Brain microvascular endothelial cell (primary cell): ENCODE measurements at regions not wholly inside any gene's neighbourhood (a gene's known extent, or its start where the extent isn't known, plus 50 kb on each side); places are given as distances from the start of the nearest gene placed in this dataset.
"Not testable (repeated sequence)": the region's sequence is repeated elsewhere in the genome, so short reads cannot be mapped to it uniquely, and the experiment has no call there.

ENCODE experiments used
- DNase-seq: peaks from one replicate; pipeline ENCODE4 v3.0.0-alpha.2; 2020
- H3K27ac ChIP-seq: fragments of 250-450 bp; sonication (Bioruptor Pico); 2 replicates; pipeline ENCODE4 v1.5.1; 2020; ENCODE audit warnings: mild to moderate bottlenecking, moderate library complexity
- H3K27me3 ChIP-seq: fragments of 250-450 bp; sonication (Bioruptor Pico); replicated peaks from 2 replicates; pipeline ENCODE4 v1.5.1; 2020; ENCODE audit warnings: mild to moderate bottlenecking
- H3K36me3 ChIP-seq: fragments of 250-450 bp; sonication (Bioruptor Pico); replicated peaks from 2 replicates; pipeline ENCODE4 v1.5.1; 2020; ENCODE audit warnings: mild to moderate bottlenecking
- H3K4me3 ChIP-seq: 2 replicates; pipeline ENCODE4 v1.5.1; 2011; ENCODE audit warnings: low read depth, mild to moderate bottlenecking, control low read depth, low read length, moderate library complexity
- in situ Hi-C: cut with HindIII; loops from 2 replicates; pipeline ENCODE4 v1.10.0; 2017; ENCODE audit warnings: low sequenced_read_pairs, low pct_ligation_motif_present
- TF ChIP-seq, protein P1 (sequence below): IDR thresholded peaks from 2 replicates; pipeline ENCODE4 v1.5.1; 2011; ENCODE audit warnings: low read depth, mild to moderate bottlenecking, moderate library complexity, low read length, control low read depth, inconsistent platforms; ENCODE audit errors: missing control alignments

DNA sequence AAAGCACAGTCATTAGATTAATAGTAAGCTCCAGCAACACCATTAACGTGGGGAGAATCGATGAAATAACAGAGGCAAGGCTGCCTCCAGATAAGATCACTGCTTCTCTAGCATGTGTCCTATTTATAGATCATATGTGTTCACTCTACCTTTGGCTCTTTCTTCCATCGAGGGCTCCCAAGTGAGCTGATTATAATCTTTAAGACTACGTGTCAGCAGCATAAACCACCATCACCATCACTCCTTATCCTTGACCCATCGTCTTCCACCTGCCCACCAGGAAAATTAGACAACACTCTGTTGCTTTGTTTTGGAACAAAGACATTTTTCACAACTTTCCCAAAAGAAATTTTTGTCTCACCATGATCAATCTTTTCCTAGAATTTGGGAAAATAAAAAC is 71.2 kb upstream of the CARD11 start:
- in situ Hi-C loops: no loop called here
- no peak overlapping the region for H3K27ac ChIP-seq
- TF ChIP-seq, protein P1, sequence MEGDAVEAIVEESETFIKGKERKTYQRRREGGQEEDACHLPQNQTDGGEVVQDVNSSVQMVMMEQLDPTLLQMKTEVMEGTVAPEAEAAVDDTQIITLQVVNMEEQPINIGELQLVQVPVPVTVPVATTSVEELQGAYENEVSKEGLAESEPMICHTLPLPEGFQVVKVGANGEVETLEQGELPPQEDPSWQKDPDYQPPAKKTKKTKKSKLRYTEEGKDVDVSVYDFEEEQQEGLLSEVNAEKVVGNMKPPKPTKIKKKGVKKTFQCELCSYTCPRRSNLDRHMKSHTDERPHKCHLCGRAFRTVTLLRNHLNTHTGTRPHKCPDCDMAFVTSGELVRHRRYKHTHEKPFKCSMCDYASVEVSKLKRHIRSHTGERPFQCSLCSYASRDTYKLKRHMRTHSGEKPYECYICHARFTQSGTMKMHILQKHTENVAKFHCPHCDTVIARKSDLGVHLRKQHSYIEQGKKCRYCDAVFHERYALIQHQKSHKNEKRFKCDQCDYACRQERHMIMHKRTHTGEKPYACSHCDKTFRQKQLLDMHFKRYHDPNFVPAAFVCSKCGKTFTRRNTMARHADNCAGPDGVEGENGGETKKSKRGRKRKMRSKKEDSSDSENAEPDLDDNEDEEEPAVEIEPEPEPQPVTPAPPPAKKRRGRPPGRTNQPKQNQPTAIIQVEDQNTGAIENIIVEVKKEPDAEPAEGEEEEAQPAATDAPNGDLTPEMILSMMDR: no peak

DNA sequence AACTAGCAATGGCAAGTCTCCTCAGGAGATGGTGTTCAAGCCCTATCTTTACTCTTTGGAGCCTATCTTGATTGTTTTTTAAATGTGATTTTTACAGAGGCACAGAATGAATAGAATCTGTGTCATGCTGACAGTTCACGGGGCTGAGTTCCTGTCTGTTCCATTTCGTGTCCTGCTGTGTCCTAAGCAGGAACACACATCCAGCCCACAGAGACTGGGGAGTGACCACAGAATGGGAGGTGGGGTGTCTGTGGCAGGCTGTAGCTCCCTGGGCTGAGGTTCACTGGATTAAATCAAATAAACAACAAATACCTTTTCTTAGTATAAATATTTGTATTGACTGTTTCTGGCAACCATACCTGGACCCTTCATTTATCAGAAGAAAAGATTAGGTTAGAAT is 73.4 kb upstream of the CARD11 start:
- in situ Hi-C loops: no loop called here
- Histone ChIP-seq H3K36me3 (no peaks in the 10 kb centered on the region), H3K27me3 (peaks cover 4% of the 10 kb centered on the region), H3K27ac (no peak overlapping the region), H3K4me3 (no peak overlapping the region)
- TF ChIP-seq, protein P1: no peak
- no peak for DNase-seq

More for the DNA sequence above, 71.2 kb upstream of the CARD11 start:
- no peak for DNase-seq
- Histone ChIP-seq H3K27me3 (peaks cover 4% of the 10 kb centered on the region), H3K36me3 (no peaks in the 10 kb centered on the region), H3K4me3 (no peak overlapping the region)

DNA sequence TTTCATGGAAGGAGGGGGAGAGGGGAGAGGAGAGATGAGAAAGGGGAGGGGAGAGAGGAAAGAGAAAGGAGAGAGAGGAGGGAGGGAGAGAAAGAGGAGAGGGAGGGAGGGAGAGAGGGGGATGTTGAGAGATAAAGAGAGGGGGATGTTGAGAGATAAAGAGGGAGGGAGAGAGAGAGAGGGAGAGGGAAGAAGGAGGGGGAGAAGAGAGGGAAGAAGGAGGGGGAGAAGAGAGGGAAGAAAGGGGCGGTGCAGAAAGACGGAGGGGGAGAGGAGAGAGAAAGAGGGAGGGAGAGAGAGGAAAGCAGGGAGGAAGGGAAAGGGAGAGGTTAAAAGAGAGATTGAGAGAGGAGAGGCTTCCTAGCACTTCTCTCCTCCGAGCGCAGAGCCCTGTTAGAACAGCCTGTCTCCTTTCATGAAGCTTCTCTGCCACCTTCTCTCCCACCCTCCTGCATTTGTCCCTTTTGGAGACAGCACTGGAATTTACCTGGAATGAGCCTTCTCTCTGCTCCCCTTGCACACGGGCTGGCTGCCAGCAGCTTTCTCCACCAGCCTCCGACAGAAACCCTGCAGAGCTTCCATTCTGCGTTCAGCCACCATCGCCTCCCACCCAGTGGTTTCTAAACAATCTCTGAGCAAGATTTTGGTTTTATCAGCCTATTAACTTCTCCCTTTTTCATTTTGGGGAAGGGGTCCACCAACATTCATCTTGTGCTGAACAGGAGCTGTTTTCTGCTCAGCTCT is 74.0 kb upstream of the CARD11 start:
- no peak overlapping the region for H3K27ac ChIP-seq
- in situ Hi-C loops: no loop called here
- no peak overlapping the region for H3K4me3 ChIP-seq
- H3K36me3 ChIP-seq: no peaks in the 10 kb centered on the region
- no peak for DNase-seq
- peaks cover 4% of the 10 kb centered on the region for H3K27me3 ChIP-seq
- TF ChIP-seq, protein P1: no peak

DNA sequence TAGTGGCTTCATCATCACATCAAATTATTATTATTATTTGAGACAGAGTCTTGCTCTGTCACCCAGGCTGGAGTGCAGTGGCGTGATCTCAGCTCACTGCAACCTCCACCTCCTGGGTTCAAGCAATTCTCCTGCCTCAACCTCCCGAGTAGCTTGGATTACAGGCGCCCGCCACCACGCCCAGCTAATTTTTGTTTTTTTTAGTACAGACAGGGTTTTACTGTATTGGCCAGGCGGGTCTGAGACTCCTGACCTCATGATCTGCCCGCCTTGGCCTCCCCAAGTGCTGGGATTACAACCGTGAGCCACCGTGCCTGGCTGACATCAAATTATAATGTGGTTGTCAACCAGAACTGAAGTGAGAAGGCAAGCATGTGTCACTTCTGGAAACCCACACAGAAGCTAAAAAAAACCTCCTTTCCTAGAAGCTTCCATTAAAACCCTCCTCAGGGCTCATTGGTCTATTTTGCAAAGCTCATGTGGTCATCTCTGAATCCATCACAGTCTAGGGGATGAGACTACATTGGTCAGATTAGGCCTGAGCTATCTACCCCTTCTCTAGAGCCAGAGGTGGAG is 75.8 kb upstream of the CARD11 start:
- H3K4me3 ChIP-seq, H3K36me3 ChIP-seq, DNase-seq, H3K27ac ChIP-seq, H3K27me3 ChIP-seq, in situ Hi-C loops: not testable (repeated sequence)

DNA sequence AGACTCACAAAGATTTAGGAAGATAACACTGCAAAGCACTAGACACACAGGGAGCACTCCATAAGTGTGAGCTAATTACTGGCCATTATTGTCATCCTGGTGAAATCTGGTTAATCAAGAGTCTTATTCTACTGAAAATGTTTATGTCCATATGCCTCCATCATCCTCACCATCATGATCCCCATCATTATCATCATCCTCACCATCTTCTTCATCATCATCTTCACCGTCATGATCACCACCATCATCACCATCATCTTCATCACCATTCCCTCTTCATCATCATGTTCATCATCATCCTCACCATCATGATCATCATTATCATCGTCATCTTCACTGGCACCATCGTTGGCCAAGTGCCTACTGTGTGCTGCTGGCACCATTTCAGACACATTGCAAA is 76.3 kb upstream of the CARD11 start:
- Histone ChIP-seq H3K27me3 (peaks cover 4% of the 10 kb centered on the region), H3K4me3 (no peak overlapping the region), H3K27ac (no peak overlapping the region), H3K36me3 (no peaks in the 10 kb centered on the region)
- in situ Hi-C loops: no loop called here
- TF ChIP-seq, protein P1: no peak
- DNase-seq: no peak

DNA sequence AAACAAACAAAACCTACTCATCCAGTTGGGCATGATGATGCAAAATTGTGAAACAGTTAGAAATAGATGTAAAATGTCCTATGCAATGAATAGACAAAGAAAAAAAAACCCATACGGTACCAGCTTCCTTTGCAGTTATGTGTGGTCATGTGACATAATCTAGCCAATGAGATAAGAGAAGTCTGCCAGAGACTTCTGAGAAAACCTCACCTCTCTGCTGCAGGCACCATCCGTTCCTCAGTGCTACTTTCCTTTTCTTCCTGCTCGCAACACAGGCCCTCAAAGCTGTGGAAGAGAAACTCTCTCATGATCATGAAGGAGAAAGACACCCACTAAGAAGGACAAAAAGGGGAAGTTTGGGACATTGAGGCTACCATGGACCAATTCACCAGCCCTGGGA is 76.8 kb upstream of the CARD11 start:
- Histone ChIP-seq H3K36me3 (no peaks in the 10 kb centered on the region), H3K27me3 (peaks cover 4% of the 10 kb centered on the region), H3K4me3 (no peak overlapping the region), H3K27ac (no peak overlapping the region)
- TF ChIP-seq, protein P1: no peak
- DNase-seq: no peak
- in situ Hi-C loops: no loop called here
